M059J (cell line): ENCODE measurements at regions not wholly inside any gene's neighbourhood (a gene's known extent, or its start where the extent isn't known, plus 50 kb on each side); places are given as distances from the start of the nearest gene placed in this dataset.
"Not testable (repeated sequence)": the region's sequence is repeated elsewhere in the genome, so short reads cannot be mapped to it uniquely, and the experiment has no call there.

Source experiments
- DNase-seq: peaks from one replicate; pipeline ENCODE4 v3.0.0-alpha.2; 2012; ENCODE audit warnings: low read depth

GRCh38 chr6:15166121-15166520, 79.7 kb upstream of the JARID2 start:
- DNase-seq: no peak

GRCh38 chr6:15170126-15170525, 75.7 kb upstream of the JARID2 start:
- no peak for DNase-seq

GRCh38 chr6:15171026-15171425, 74.8 kb upstream of the JARID2 start:
- no peak for DNase-seq

- DNase-seq: no peak
Measured at GRCh38 chr6:15176816-15177370, 69.0 kb upstream of the JARID2 start.

GRCh38 chr6:15183979-15184378, 61.9 kb upstream of the JARID2 start:
- no peak for DNase-seq

GRCh38 chr6:15184441-15184861, 61.4 kb upstream of the JARID2 start:
- no peak for DNase-seq

- DNase-seq: not testable (repeated sequence)
Measured at GRCh38 chr6:15185111-15185510, 60.8 kb upstream of the JARID2 start.

- not testable (repeated sequence) for DNase-seq
Measured at GRCh38 chr6:15193451-15193850, 52.4 kb upstream of the JARID2 start.

GRCh38 chr6:15194453-15194852, 51.4 kb upstream of the JARID2 start:
- DNase-seq: no peak
